ENCODE measurements at regions not wholly inside any gene's neighbourhood (a gene's known extent, or its start where the extent isn't known, plus 50 kb on each side); places are given as distances from the start of the nearest gene placed in this dataset.
"Not testable (repeated sequence)": the region's sequence is repeated elsewhere in the genome, so short reads cannot be mapped to it uniquely, and the experiment has no call there.

GRCh38 chr4:108453366-108453765, 167.0 kb upstream of the RPL34 start:
- DNase-seq: no peak

GRCh38 chr4:108450236-108450898, 170.0 kb upstream of the RPL34 start:
- no peak for DNase-seq

- DNase-seq: no peak
These were observed 171.2 kb upstream of the RPL34 start for GRCh38 chr4:108449129-108449528.

- DNase-seq: no peak
These were observed 173.8 kb upstream of the RPL34 start for GRCh38 chr4:108446556-108446955.

- no peak for DNase-seq
These were observed 174.7 kb upstream of the RPL34 start for GRCh38 chr4:108445716-108446115.

- DNase-seq: no peak
These were observed 176.8 kb upstream of the RPL34 start for GRCh38 chr4:108443585-108443984.

- no peak for DNase-seq
These were observed 186.5 kb upstream of the RPL34 start for GRCh38 chr4:108433832-108434231.

GRCh38 chr4:108433394-108433793, 187.0 kb upstream of the RPL34 start:
- DNase-seq: not testable (repeated sequence)

GRCh38 chr4:108432418-108432817, 188.0 kb upstream of the RPL34 start:
- no peak for DNase-seq

- DNase-seq: no peak
These were observed 188.4 kb upstream of the RPL34 start for GRCh38 chr4:108431986-108432385.

GRCh38 chr4:108430921-108431320, 189.5 kb upstream of the RPL34 start:
- no peak for DNase-seq

- no peak for DNase-seq
These were observed 190.7 kb upstream of the RPL34 start for GRCh38 chr4:108429662-108430061.

GRCh38 chr4:108428923-108429322, 191.5 kb upstream of the RPL34 start:
- no peak for DNase-seq

- DNase-seq: no peak
These were observed 192.4 kb upstream of the RPL34 start for GRCh38 chr4:108427946-108428485.

GRCh38 chr4:108426493-108426892, 193.9 kb upstream of the RPL34 start:
- no peak for DNase-seq

GRCh38 chr4:108425988-108426387, 194.4 kb upstream of the RPL34 start:
- DNase-seq: no peak

GRCh38 chr4:108417923-108418322, 202.5 kb upstream of the RPL34 start:
- no peak for DNase-seq

- DNase-seq: no peak
These were observed 203.5 kb upstream of the RPL34 start for GRCh38 chr4:108416831-108417230.

GRCh38 chr4:108415389-108415788, 205.0 kb upstream of the RPL34 start:
- no peak for DNase-seq

GRCh38 chr4:108411836-108412235, 208.5 kb upstream of the RPL34 start:
- no peak for DNase-seq

- not testable (repeated sequence) for DNase-seq
These were observed 210.7 kb upstream of the RPL34 start for GRCh38 chr4:108409691-108410090.

GRCh38 chr4:108405586-108405985, 214.8 kb upstream of the RPL34 start:
- no peak for DNase-seq

- DNase-seq: no peak
These were observed 220.1 kb upstream of the RPL34 start for GRCh38 chr4:108400309-108400708.

- DNase-seq: no peak
These were observed 220.6 kb upstream of the RPL34 start for GRCh38 chr4:108399610-108400265.

GRCh38 chr4:108398836-108399235, 221.5 kb upstream of the RPL34 start:
- no peak for DNase-seq

All from NCI-H1092 treated with DMSO at 0.1 percent for 48 hours (cell line).